Keratinocyte (primary cell): ENCODE measurements at regions not wholly inside any gene's neighbourhood (a gene's known extent, or its start where the extent isn't known, plus 50 kb on each side); places are given as distances from the start of the nearest gene placed in this dataset.

Experiments used
- DNase-seq: peaks from one replicate; pipeline ENCODE4 v3.0.0-alpha.2; 2011; ENCODE audit warnings: low read depth, missing footprints, low spot score
- FAIRE-seq: peaks from 2 replicates; lab custom pipeline; 2011; peaks lifted over from hg19 to GRCh38; lab: Jason Lieb, UNC
- H2AFZ ChIP-seq: 2 replicates; pipeline ENCODE4 v1.6.0; 2012; ENCODE audit warnings: low read length, control low read depth, inconsistent platforms; ENCODE audit not compliant: control insufficient read depth
- H3K27ac ChIP-seq: 2 replicates; pipeline ENCODE4 v1.5.1; 2011; ENCODE audit warnings: low read length; ENCODE audit not compliant: control insufficient read depth, insufficient read depth
- H3K27me3 ChIP-seq: 3 replicates; pipeline ENCODE4 v1.6.0; 2011; ENCODE audit warnings: low read length; ENCODE audit not compliant: control insufficient read depth, insufficient read depth; ENCODE audit errors: extremely low read depth
- H3K36me3 ChIP-seq, 2 experiments: 2 replicates in 1 of 2; 3 replicates in 1 of 2; pipeline ENCODE4 v1.5.1; 2011; ENCODE audit warnings: low read length in 2 of 2, mild to moderate bottlenecking in 1 of 2; ENCODE audit not compliant: control insufficient read depth in 2 of 2, insufficient read depth in 2 of 2; ENCODE audit errors: extremely low read depth in 1 of 2
- H3K4me1 ChIP-seq: 3 replicates; pipeline ENCODE4 v1.5.1; 2011; ENCODE audit warnings: low read length; ENCODE audit not compliant: control insufficient read depth, insufficient read depth; ENCODE audit errors: extremely low read depth
- H3K4me2 ChIP-seq: 3 replicates; pipeline ENCODE4 v1.6.0; 2011; ENCODE audit warnings: low read depth, low read length; ENCODE audit not compliant: control insufficient read depth, insufficient read depth; ENCODE audit errors: extremely low read depth
- H3K4me3 ChIP-seq, 3 experiments: fragments of 200-600 bp in 1 of 3; sonication (generic) in 1 of 3; 2 replicates in 2 of 3; 3 replicates in 1 of 3; pipeline ENCODE4 v1.5.1; 2011 to 2016; ENCODE audit warnings: low read length in 3 of 3, mild to moderate bottlenecking in 3 of 3, control low read depth in 2 of 3, inconsistent platforms in 1 of 3, low read depth in 1 of 3, mixed read lengths in 1 of 3, mixed run types in 1 of 3, moderate library complexity in 1 of 3; ENCODE audit not compliant: control insufficient read depth in 2 of 3, insufficient read depth in 2 of 3; ENCODE audit errors: extremely low read depth in 1 of 3
- H3K79me2 ChIP-seq: 2 replicates; pipeline ENCODE4 v1.6.0; 2012; ENCODE audit warnings: low read length; ENCODE audit not compliant: control insufficient read depth, insufficient read depth
- H3K9ac ChIP-seq: 3 replicates; pipeline ENCODE4 v1.6.0; 2011; ENCODE audit warnings: low read length; ENCODE audit not compliant: control insufficient read depth, insufficient read depth; ENCODE audit errors: extremely low read depth
- H3K9me1 ChIP-seq: 3 replicates; pipeline ENCODE4 v1.6.0; 2011; ENCODE audit warnings: low read length; ENCODE audit not compliant: control insufficient read depth, insufficient read depth; ENCODE audit errors: extremely low read depth
- H3K9me3 ChIP-seq: 2 replicates; pipeline ENCODE4 v1.5.1; 2012; ENCODE audit warnings: low read depth, low read length; ENCODE audit not compliant: control insufficient read depth
- H4K20me1 ChIP-seq: 3 replicates; pipeline ENCODE4 v1.6.0; 2011; ENCODE audit warnings: low read length; ENCODE audit not compliant: control insufficient read depth, insufficient read depth; ENCODE audit errors: extremely low read depth
- EZH2 ChIP-seq: IDR thresholded peaks from one replicate; pipeline ENCODE4 v1.6.1; 2012; ENCODE audit warnings: inconsistent platforms, mild to moderate bottlenecking, low read length, moderate library complexity
- dilution Hi-C: fragments of 300-500 bp; cut with MboI; formaldehyde crosslinking; loops from one replicate; pipeline ENCODE4 v1.7.0; 2020; ENCODE audit warnings: low sequenced_read_pairs; ENCODE audit not compliant: extremely low pct_ligation_motif_present
- TF ChIP-seq, protein P1 (sequence below), 3 experiments: IDR thresholded peaks in 1 of 3; conservative IDR thresholded peaks in 1 of 3; optimal IDR thresholded peaks in 1 of 3; 2 replicates in 2 of 3; 3 replicates in 1 of 3; pipeline versions ENCODE3 to v1.5.1; 2011; ENCODE audit warnings: low read length in 3 of 3, mild to moderate bottlenecking in 3 of 3, moderate library complexity in 2 of 3, control low read depth in 1 of 3, inconsistent platforms in 1 of 3; ENCODE audit not compliant: insufficient read depth in 2 of 3; ENCODE audit errors: extremely low read depth in 1 of 3

DNA sequence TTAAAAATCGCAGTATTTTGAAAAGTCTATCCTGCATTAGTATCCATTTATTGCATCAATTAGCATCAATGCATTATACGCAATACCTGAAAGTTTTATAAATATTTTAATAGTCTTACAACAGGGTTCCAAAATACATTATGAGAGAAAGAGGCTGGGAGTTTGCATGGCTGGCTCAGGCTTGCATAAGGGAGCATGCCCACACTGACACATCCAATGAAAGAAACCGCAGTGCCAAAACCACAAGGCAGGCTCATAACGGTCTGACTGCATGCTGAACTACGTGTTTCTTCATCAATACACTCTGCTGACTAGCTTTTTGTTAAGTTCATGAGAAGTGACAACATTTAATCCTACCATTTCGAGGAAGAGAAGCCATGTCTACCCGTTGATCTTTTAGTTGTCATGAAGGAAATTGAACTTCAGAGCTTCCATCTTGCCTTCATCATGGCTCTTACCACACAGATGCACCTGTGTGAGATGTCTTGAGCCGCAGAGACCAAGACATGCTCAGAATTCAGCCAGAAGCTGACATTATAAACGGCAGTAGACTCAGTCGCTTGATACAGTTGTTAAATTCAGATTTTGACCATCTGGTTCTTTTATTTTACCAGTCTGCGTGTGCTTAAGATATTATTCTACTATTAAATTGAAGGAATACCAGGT lies 168.8 kb upstream of the FRG1 start:
- Histone ChIP-seq H3K36me3 (no peaks in the 10 kb centered on the region), H3K9ac (no peak overlapping the region), H3K27ac (no peak overlapping the region), H3K4me1 (no peaks in the 10 kb centered on the region), H4K20me1 (no peaks in the 10 kb centered on the region), H3K9me1 (no peaks in the 10 kb centered on the region), H3K79me2 (no peaks in the 10 kb centered on the region), H3K27me3 (no peaks in the 10 kb centered on the region), H2AFZ (no peak overlapping the region), H3K4me2 (no peak overlapping the region), H3K4me3 (no peak overlapping the region), H3K9me3 (peaks cover 1% of the 10 kb centered on the region)
- DNase-seq (no peak), FAIRE-seq (no peak)
- TF ChIP-seq, protein P1, sequence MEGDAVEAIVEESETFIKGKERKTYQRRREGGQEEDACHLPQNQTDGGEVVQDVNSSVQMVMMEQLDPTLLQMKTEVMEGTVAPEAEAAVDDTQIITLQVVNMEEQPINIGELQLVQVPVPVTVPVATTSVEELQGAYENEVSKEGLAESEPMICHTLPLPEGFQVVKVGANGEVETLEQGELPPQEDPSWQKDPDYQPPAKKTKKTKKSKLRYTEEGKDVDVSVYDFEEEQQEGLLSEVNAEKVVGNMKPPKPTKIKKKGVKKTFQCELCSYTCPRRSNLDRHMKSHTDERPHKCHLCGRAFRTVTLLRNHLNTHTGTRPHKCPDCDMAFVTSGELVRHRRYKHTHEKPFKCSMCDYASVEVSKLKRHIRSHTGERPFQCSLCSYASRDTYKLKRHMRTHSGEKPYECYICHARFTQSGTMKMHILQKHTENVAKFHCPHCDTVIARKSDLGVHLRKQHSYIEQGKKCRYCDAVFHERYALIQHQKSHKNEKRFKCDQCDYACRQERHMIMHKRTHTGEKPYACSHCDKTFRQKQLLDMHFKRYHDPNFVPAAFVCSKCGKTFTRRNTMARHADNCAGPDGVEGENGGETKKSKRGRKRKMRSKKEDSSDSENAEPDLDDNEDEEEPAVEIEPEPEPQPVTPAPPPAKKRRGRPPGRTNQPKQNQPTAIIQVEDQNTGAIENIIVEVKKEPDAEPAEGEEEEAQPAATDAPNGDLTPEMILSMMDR (optimal IDR thresholded peaks at IDR 0.05 in 1 of 3, IDR thresholded peaks at IDR 0.05 in 1 of 3, conservative IDR thresholded peaks at IDR 0.05 in 1 of 3; ENCODE audit: extremely low read depth in 1 of 3, insufficient read depth in 2 of 3, low read length in 3 of 3): no peak
- TF ChIP-seq EZH2: no peak
- dilution Hi-C loops: no loop called here

GRCh38 chr4:189773909-189774308 lies 166.8 kb upstream of the FRG1 start:
- Histone ChIP-seq H3K9me1 (no peaks in the 10 kb centered on the region), H3K27ac (no peak overlapping the region), H4K20me1 (no peaks in the 10 kb centered on the region), H3K79me2 (no peaks in the 10 kb centered on the region), H2AFZ (no peak overlapping the region), H3K4me3 (no peak overlapping the region), H3K27me3 (no peaks in the 10 kb centered on the region), H3K9ac (no peak overlapping the region), H3K9me3 (peaks cover 1% of the 10 kb centered on the region), H3K4me2 (no peak overlapping the region), H3K4me1 (no peaks in the 10 kb centered on the region), H3K36me3 (no peaks in the 10 kb centered on the region)
- no peak for TF ChIP-seq EZH2
- TF ChIP-seq, protein P1 (optimal IDR thresholded peaks at IDR 0.05 in 1 of 3, IDR thresholded peaks at IDR 0.05 in 1 of 3, conservative IDR thresholded peaks at IDR 0.05 in 1 of 3; ENCODE audit: extremely low read depth in 1 of 3, insufficient read depth in 2 of 3, low read length in 3 of 3): no peak
- DNase-seq (no peak), FAIRE-seq (no peak)
- dilution Hi-C loops: no loop called here
